ENCODE measurements at regions not wholly inside any gene's neighbourhood (a gene's known extent, or its start where the extent isn't known, plus 50 kb on each side); places are given as distances from the start of the nearest gene placed in this dataset.

DNA sequence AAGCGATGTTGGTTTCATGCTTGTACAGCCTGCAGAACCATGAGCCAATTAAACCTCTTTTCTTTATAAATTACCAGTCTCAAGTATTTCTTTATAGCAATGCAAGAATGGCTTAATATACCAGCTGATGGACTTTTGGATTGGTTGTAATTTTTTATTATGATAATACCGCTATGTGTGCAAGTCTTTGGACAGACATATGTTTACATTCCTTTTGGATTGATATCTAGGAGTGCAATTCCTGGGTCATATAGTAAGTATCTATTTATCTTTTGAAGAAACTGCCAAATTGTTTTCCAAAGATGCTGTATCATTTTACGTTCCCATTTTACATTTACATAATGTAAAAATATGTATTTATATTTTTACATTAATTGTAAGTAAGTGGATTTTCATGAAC, 81.2 kb upstream of the PIP4K2A start:
- Histone ChIP-seq H3K9me3 (replicated peaks; ENCODE audit: control insufficient read depth, insufficient read depth, low read length) (no peaks in the 10 kb centered on the region; the same call in 2 of the 3 replicates), H3K4me1 (ENCODE audit: control insufficient read depth, insufficient read depth, low read length) (no peaks in the 10 kb centered on the region), H3K9ac (ENCODE audit: control insufficient read depth, insufficient read depth, low read length) (no peak overlapping the region), H3K4me2 (ENCODE audit: control insufficient read depth, insufficient read depth) (no peak overlapping the region), H3K27me3 (replicated peaks in 1 of 2; ENCODE audit: control insufficient read depth in 2 of 2, insufficient read depth in 2 of 2, low read length in 1 of 2) (no peaks in the 10 kb centered on the region; a peak in 1 of 4 replicates), H3K27ac (ENCODE audit: control insufficient read depth, insufficient read depth) (no peak overlapping the region), H3K79me2 (ENCODE audit: control insufficient read depth, insufficient read depth, low read length) (no peaks in the 10 kb centered on the region), H3K36me3 (ENCODE audit: control insufficient read depth in 2 of 2, insufficient read depth in 2 of 2, low read length in 1 of 2) (no peaks in the 10 kb centered on the region), H3K4me3 (no peak overlapping the region), H2AFZ (ENCODE audit: control insufficient read depth, low read depth, low read length) (no peak overlapping the region), H4K20me1 (ENCODE audit: control insufficient read depth, insufficient read depth) (no peaks in the 10 kb centered on the region)
- DNase-seq (ENCODE audit: low read depth, low spot score) = no peak
- intact Hi-C loops (cut with micrococcal nuclease; ENCODE audit: unreplicated experiment) (no loop called here), in situ Hi-C loops (cut with MboI) (no loop called here)
- ChIA-PET CTCF (no interaction called here), RAD21 (ENCODE audit: unreplicated experiment) (no interaction called here), SMC1A (ENCODE audit: uncharacterized antibody, unreplicated experiment) (no interaction called here), POLR2A (no interaction called here)
- no TSS peak for BruUV-seq (replicated peaks)
- TF ChIP-seq, protein P1, sequence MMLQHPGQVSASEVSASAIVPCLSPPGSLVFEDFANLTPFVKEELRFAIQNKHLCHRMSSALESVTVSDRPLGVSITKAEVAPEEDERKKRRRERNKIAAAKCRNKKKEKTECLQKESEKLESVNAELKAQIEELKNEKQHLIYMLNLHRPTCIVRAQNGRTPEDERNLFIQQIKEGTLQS (IDR thresholded peaks at IDR 0.05; ENCODE audit: borderline replicate concordance, extremely low read depth, low read depth, low read length) = no peak
- TF ChIP-seq SP1 (IDR thresholded peaks at IDR 0.05; ENCODE audit: low read depth, low read length) (no peak), GATAD2B (conservative IDR thresholded peaks at IDR 0.05; ENCODE audit: low read depth) (no peak), HDGF (IDR thresholded peaks at IDR 0.05) (no peak), RFX5 (IDR thresholded peaks at IDR 0.05; ENCODE audit: low read depth, low read length) (no peak), NFYA (IDR thresholded peaks at IDR 0.05; ENCODE audit: borderline replicate concordance, low read depth, low read length) (no peak), YY1 (IDR thresholded peaks at IDR 0.05; ENCODE audit: low read depth, low read length) (no peak), ETV6 (conservative IDR thresholded peaks at IDR 0.05 in 1 of 2, IDR thresholded peaks at IDR 0.05 in 1 of 2; ENCODE audit: borderline replicate concordance in 1 of 2, low read depth in 1 of 2) (no peak), SUZ12 (IDR thresholded peaks at IDR 0.05; ENCODE audit: unreplicated experiment) (no peak), EZH2 (IDR thresholded peaks at IDR 0.05; ENCODE audit: borderline replicate concordance, control insufficient read depth, low read depth, low read length) (no peak), TAF1 (IDR thresholded peaks at IDR 0.05; ENCODE audit: borderline replicate concordance, low read depth, low read length) (no peak), SMARCA5 (IDR thresholded peaks at IDR 0.05) (no peak), CHD1 (IDR thresholded peaks at IDR 0.05; ENCODE audit: low read depth, low read length) (no peak), MTA3 (IDR thresholded peaks at IDR 0.05; ENCODE audit: borderline replicate concordance, low read length) (no peak), SIX5 (IDR thresholded peaks at IDR 0.05; ENCODE audit: low read depth, low read length, severe bottlenecking) (no peak), MTA2 (IDR thresholded peaks at IDR 0.05; ENCODE audit: low read depth) (no peak), MEF2B (IDR thresholded peaks at IDR 0.05; ENCODE audit: partially characterized antibody, poor library complexity, severe bottlenecking) (no peak)
- TF ChIP-seq, protein P2, sequence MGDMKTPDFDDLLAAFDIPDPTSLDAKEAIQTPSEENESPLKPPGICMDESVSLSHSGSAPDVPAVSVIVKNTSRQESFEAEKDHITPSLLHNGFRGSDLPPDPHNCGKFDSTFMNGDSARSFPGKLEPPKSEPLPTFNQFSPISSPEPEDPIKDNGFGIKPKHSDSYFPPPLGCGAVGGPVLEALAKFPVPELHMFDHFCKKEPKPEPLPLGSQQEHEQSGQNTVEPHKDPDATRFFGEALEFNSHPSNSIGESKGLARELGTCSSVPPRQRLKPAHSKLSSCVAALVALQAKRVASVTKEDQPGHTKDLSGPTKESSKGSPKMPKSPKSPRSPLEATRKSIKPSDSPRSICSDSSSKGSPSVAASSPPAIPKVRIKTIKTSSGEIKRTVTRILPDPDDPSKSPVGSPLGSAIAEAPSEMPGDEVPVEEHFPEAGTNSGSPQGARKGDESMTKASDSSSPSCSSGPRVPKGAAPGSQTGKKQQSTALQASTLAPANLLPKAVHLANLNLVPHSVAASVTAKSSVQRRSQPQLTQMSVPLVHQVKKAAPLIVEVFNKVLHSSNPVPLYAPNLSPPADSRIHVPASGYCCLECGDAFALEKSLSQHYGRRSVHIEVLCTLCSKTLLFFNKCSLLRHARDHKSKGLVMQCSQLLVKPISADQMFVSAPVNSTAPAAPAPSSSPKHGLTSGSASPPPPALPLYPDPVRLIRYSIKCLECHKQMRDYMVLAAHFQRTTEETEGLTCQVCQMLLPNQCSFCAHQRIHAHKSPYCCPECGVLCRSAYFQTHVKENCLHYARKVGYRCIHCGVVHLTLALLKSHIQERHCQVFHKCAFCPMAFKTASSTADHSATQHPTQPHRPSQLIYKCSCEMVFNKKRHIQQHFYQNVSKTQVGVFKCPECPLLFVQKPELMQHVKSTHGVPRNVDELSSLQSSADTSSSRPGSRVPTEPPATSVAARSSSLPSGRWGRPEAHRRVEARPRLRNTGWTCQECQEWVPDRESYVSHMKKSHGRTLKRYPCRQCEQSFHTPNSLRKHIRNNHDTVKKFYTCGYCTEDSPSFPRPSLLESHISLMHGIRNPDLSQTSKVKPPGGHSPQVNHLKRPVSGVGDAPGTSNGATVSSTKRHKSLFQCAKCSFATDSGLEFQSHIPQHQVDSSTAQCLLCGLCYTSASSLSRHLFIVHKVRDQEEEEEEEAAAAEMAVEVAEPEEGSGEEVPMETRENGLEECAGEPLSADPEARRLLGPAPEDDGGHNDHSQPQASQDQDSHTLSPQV (IDR thresholded peaks at IDR 0.05) = no peak
- 79% methylated on average over 3 of the region's 3 CpGs for WGBS (ENCODE audit: insufficient coverage, insufficient replicate concordance, low lambda C conversion rate, missing lambda C conversion rate)
- no peak for ATAC-seq
- FAIRE-seq = no peak
